HFFc6 (cell line): ENCODE measurements at regions not wholly inside any gene's neighbourhood (a gene's known extent, or its start where the extent isn't known, plus 50 kb on each side); places are given as distances from the start of the nearest gene placed in this dataset.
"Not testable (repeated sequence)": the region's sequence is repeated elsewhere in the genome, so short reads cannot be mapped to it uniquely, and the experiment has no call there.

Source experiments
- DNase-seq: peaks from one replicate; pipeline ENCODE4 v3.0.0-alpha.2; 2018
- H3K27ac Mint-ChIP-seq: 2 replicates; pipeline ENCODE4 v1.8.0; 2020; ENCODE audit warnings: mild to moderate bottlenecking, mixed read lengths
- H3K27me3 Mint-ChIP-seq: 2 replicates; pipeline ENCODE4 v1.8.0; 2021; ENCODE audit warnings: mild to moderate bottlenecking, moderate library complexity, mixed read lengths; ENCODE audit not compliant: insufficient read depth
- H3K36me3 Mint-ChIP-seq: 2 replicates; pipeline ENCODE4 v1.8.0; 2021; ENCODE audit warnings: low read depth, mixed read lengths
- H3K4me1 Mint-ChIP-seq: 2 replicates; pipeline ENCODE4 v1.8.0; 2020; ENCODE audit warnings: low read depth, mixed read lengths
- H3K4me3 Mint-ChIP-seq: 2 replicates; pipeline ENCODE4 v1.8.0; 2020; ENCODE audit warnings: mild to moderate bottlenecking, moderate library complexity, mixed read lengths
- H3K9me3 Mint-ChIP-seq: 2 replicates; pipeline ENCODE4 v1.8.0; 2020; ENCODE audit warnings: mild to moderate bottlenecking, mixed read lengths
- CTCF ChIP-seq: fragments of 200-600 bp; sonication (generic); IDR thresholded peaks from 2 replicates; pipeline ENCODE4 v1.5.0; 2021; ENCODE audit warnings: antibody characterized with exemption, mild to moderate bottlenecking

- peaks cover 5% of the 10 kb centered on the region; the same call in 1 of the 2 replicates for H3K36me3 Mint-ChIP-seq
- no peaks in the 10 kb centered on the region for H3K27me3 Mint-ChIP-seq
- H3K9me3 Mint-ChIP-seq, result peaks cover 39% of the 10 kb centered on the region
- no peaks in the 10 kb centered on the region for H3K4me1 Mint-ChIP-seq
- no peak for TF ChIP-seq CTCF
- DNase-seq, result no peak
- no peak overlapping the region for H3K27ac Mint-ChIP-seq
- no peak overlapping the region for H3K4me3 Mint-ChIP-seq
Measured at GRCh38 chr18:77341527-77342325, 92.1 kb downstream of the GALR1 start.

- H3K9me3 Mint-ChIP-seq, result peaks cover 41% of the 10 kb centered on the region
- DNase-seq, result no peak
- H3K27ac Mint-ChIP-seq, result no peak overlapping the region
- H3K36me3 Mint-ChIP-seq, result peaks cover 5% of the 10 kb centered on the region; the same call in 1 of the 2 replicates
- H3K27me3 Mint-ChIP-seq, result no peaks in the 10 kb centered on the region
- no peak overlapping the region for H3K4me3 Mint-ChIP-seq
- H3K4me1 Mint-ChIP-seq, result no peaks in the 10 kb centered on the region
- TF ChIP-seq CTCF, result no peak
Measured at GRCh38 chr18:77342736-77343135, 93.1 kb downstream of the GALR1 start.

DNA sequence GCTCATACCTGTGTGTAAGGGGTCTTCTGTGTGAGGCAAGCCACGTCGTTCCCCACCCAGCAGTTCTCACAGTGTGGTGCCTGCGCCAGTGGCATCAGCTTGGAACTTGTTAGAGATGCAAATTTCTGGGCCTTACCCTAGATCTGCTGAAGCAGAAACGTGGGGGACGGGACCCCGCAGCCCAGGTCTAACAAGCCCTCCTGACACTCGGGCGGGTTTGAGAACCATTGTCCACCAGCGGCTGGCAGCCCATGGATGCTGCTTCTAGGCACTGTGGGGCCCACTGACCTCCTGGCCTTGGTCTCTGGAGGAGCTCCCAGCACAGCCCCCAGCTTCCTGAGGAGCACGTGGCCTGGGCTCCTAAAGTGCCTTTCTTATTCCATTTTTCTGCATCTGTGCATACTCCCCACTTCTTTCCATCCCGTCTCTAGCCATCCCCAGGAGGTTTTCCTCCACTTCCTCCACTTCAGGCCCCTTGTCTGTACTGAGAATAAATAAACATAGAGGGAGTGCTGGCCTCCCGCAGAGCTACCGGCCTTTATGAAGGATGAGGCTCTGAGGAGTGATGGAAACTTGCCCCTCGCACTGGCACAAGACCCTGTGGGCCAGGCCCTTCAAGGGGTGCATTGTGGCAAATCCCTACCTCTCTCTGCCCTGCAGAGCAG is 94.3 kb downstream of the GALR1 start:
- peaks cover 41% of the 10 kb centered on the region for H3K9me3 Mint-ChIP-seq

GRCh38 chr18:77344786-77345500 is 95.3 kb downstream of the GALR1 start:
- no peak overlapping the region for H3K27ac Mint-ChIP-seq
- DNase-seq, result no peak
- no peaks in the 10 kb centered on the region for H3K27me3 Mint-ChIP-seq
- no peak overlapping the region for H3K4me3 Mint-ChIP-seq
- no peaks in the 10 kb centered on the region for H3K4me1 Mint-ChIP-seq
- no peak for TF ChIP-seq CTCF
- peaks cover 5% of the 10 kb centered on the region; the same call in 1 of the 2 replicates for H3K36me3 Mint-ChIP-seq
- H3K9me3 Mint-ChIP-seq, result peaks cover 41% of the 10 kb centered on the region

More for the DNA sequence above, 94.3 kb downstream of the GALR1 start:
- no peak overlapping the region for H3K4me3 Mint-ChIP-seq
- H3K27me3 Mint-ChIP-seq, result no peaks in the 10 kb centered on the region
- no peaks in the 10 kb centered on the region for H3K4me1 Mint-ChIP-seq
- no peak overlapping the region for H3K27ac Mint-ChIP-seq
- peaks cover 5% of the 10 kb centered on the region; the same call in 1 of the 2 replicates for H3K36me3 Mint-ChIP-seq
- no peak for TF ChIP-seq CTCF
- DNase-seq, result no peak

GRCh38 chr18:77346208-77346810 is 96.7 kb downstream of the GALR1 start:
- no peaks in the 10 kb centered on the region for H3K27me3 Mint-ChIP-seq
- DNase-seq, result no peak
- no peak overlapping the region for H3K27ac Mint-ChIP-seq
- no peak for TF ChIP-seq CTCF
- no peaks in the 10 kb centered on the region for H3K4me1 Mint-ChIP-seq
- no peak overlapping the region for H3K4me3 Mint-ChIP-seq
- H3K9me3 Mint-ChIP-seq, result peaks cover 37% of the 10 kb centered on the region
- peaks cover 5% of the 10 kb centered on the region; the same call in 1 of the 2 replicates for H3K36me3 Mint-ChIP-seq

DNA sequence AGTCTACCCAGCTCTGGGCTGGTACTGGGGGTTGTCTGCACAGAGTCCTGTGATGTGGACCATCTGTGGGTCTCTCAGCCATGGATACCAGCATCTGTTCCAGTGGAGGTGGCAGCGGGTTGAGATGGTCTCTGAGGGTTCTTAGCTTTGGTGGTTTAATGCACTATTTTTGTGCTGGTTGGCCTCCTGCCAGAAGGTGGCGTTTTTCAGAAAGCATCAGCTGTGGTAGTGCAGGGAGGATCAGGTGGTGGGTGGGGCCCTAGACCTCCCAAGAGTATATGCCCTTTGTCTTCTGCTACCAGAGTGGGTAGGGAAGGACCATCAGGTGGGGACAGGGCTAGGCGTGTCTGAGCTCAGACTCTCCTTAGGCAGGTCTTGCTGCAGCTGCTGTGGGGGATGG is 103.7 kb downstream of the GALR1 start:
- H3K4me3 Mint-ChIP-seq, H3K4me1 Mint-ChIP-seq, DNase-seq, H3K36me3 Mint-ChIP-seq, H3K27ac Mint-ChIP-seq, H3K27me3 Mint-ChIP-seq: not testable (repeated sequence)
- H3K9me3 Mint-ChIP-seq, result peaks cover 47% of the 10 kb centered on the region
